ENCODE measurements at regions not wholly inside any gene's neighbourhood (a gene's known extent, or its start where the extent isn't known, plus 50 kb on each side); places are given as distances from the start of the nearest gene placed in this dataset.

- Histone ChIP-seq H3K4me2 (ENCODE audit: low read length) (no peak overlapping the region), H3K4me1 (ENCODE audit: low read length) (no peaks in the 10 kb centered on the region), H3K9me3 (ENCODE audit: insufficient read depth, low read length) (no peaks in the 10 kb centered on the region), H3K27me3 (ENCODE audit: low read depth, low read length) (peaks cover under 1% of the 10 kb centered on the region; the same call in 1 of the 2 replicates), H3K36me3 (replicated peaks; ENCODE audit: low read depth, low read length) (no peaks in the 10 kb centered on the region), H3K27ac (ENCODE audit: low read length) (no peak overlapping the region), H2AFZ (ENCODE audit: low read depth, low read length) (no peak overlapping the region), H3K79me2 (ENCODE audit: low read length) (no peaks in the 10 kb centered on the region), H4K20me1 (ENCODE audit: insufficient read depth, low read length) (no peaks in the 10 kb centered on the region), H3K4me3 (ENCODE audit: low read length) (no peak overlapping the region), H3K9ac (ENCODE audit: low read length) (no peak overlapping the region)
- no peak for TF ChIP-seq CTCF (IDR thresholded peaks at IDR 0.05; ENCODE audit: low read depth, low read length)
- no peak for TF ChIP-seq EZH2phosphoT487 (IDR thresholded peaks at IDR 0.05; ENCODE audit: low read depth)
Observed at GRCh38 chr10:75288140-75288711, 52.5 kb upstream of the COMTD1 start.

GRCh38 chr10:75287697-75288096 is 51.9 kb upstream of the COMTD1 start:
- TF ChIP-seq EZH2phosphoT487 (IDR thresholded peaks at IDR 0.05; ENCODE audit: low read depth) (no peak), CTCF (IDR thresholded peaks at IDR 0.05; ENCODE audit: low read depth, low read length) (no peak)
- Histone ChIP-seq H3K4me2 (ENCODE audit: low read length) (no peak overlapping the region), H3K27ac (ENCODE audit: low read length) (no peak overlapping the region), H3K36me3 (replicated peaks; ENCODE audit: low read depth, low read length) (no peaks in the 10 kb centered on the region), H3K4me1 (ENCODE audit: low read length) (no peaks in the 10 kb centered on the region), H3K9ac (ENCODE audit: low read length) (no peak overlapping the region), H3K4me3 (ENCODE audit: low read length) (no peak overlapping the region), H4K20me1 (ENCODE audit: insufficient read depth, low read length) (no peaks in the 10 kb centered on the region), H3K9me3 (ENCODE audit: insufficient read depth, low read length) (no peaks in the 10 kb centered on the region), H2AFZ (ENCODE audit: low read depth, low read length) (no peak overlapping the region), H3K79me2 (ENCODE audit: low read length) (no peaks in the 10 kb centered on the region), H3K27me3 (ENCODE audit: low read depth, low read length) (no peaks in the 10 kb centered on the region; the same call in 1 of the 2 replicates)

- no peaks in the 10 kb centered on the region for H3K4me1 ChIP-seq (ENCODE audit: low read length)
- H3K27ac ChIP-seq (ENCODE audit: low read length) = no peak overlapping the region
- H3K9me3 ChIP-seq (ENCODE audit: insufficient read depth, low read length) = no peaks in the 10 kb centered on the region
- H3K27me3 ChIP-seq (ENCODE audit: low read depth, low read length) = no peaks in the 10 kb centered on the region; the same call in 1 of the 2 replicates
- no peak overlapping the region for H2AFZ ChIP-seq (ENCODE audit: low read depth, low read length)
- H3K4me3 ChIP-seq (ENCODE audit: low read length) = no peak overlapping the region
- no peaks in the 10 kb centered on the region for H4K20me1 ChIP-seq (ENCODE audit: insufficient read depth, low read length)
- H3K4me2 ChIP-seq (ENCODE audit: low read length) = no peak overlapping the region
- H3K9ac ChIP-seq (ENCODE audit: low read length) = no peak overlapping the region
- H3K36me3 ChIP-seq (replicated peaks; ENCODE audit: low read depth, low read length) = no peaks in the 10 kb centered on the region
- no peaks in the 10 kb centered on the region for H3K79me2 ChIP-seq (ENCODE audit: low read length)
- TF ChIP-seq EZH2phosphoT487 (IDR thresholded peaks at IDR 0.05; ENCODE audit: low read depth) (no peak), CTCF (IDR thresholded peaks at IDR 0.05; ENCODE audit: low read depth, low read length) (no peak)
Observed at GRCh38 chr10:75286901-75287300, 51.1 kb upstream of the COMTD1 start.

All from OCI-LY3 (cell line).